Bronchial epithelial cell (primary cell): ENCODE measurements at regions not wholly inside any gene's neighbourhood (a gene's known extent, or its start where the extent isn't known, plus 50 kb on each side); places are given as distances from the start of the nearest gene placed in this dataset.

Source experiments
- DNase-seq: peaks from one replicate; pipeline ENCODE4 v3.0.0-alpha.2; 2010; ENCODE audit warnings: low read depth
- FAIRE-seq: peaks from 2 replicates; lab custom pipeline; 2011; peaks lifted over from hg19 to GRCh38; lab: Jason Lieb, UNC
- H3K27me3 ChIP-seq: 2 replicates; pipeline ENCODE4 v1.5.1; 2011; ENCODE audit warnings: low read length; ENCODE audit not compliant: control insufficient read depth, insufficient read depth
- H3K36me3 ChIP-seq: 2 replicates; pipeline ENCODE4 v1.5.1; 2011; ENCODE audit warnings: low read length; ENCODE audit not compliant: control insufficient read depth, insufficient read depth
- H3K4me3 ChIP-seq: 2 replicates; pipeline ENCODE4 v1.5.1; 2011; ENCODE audit warnings: mild to moderate bottlenecking, low read depth, low read length, control low read depth
- CTCF ChIP-seq: IDR thresholded peaks from 2 replicates; pipeline ENCODE4 v1.5.1; 2011; ENCODE audit warnings: mild to moderate bottlenecking, moderate library complexity, low read length, control low read depth, inconsistent platforms; ENCODE audit not compliant: insufficient read depth, severe bottlenecking

- H3K4me3 ChIP-seq: no peak overlapping the region
- DNase-seq: no peak
- no peak for FAIRE-seq
- no peaks in the 10 kb centered on the region for H3K36me3 ChIP-seq
- H3K27me3 ChIP-seq: no peaks in the 10 kb centered on the region
- no peak for TF ChIP-seq CTCF
Observed at GRCh38 chr9:86773422-86773945, 173.8 kb downstream of the GAS1 start.

GRCh38 chr9:86772635-86772993, 174.7 kb downstream of the GAS1 start:
- DNase-seq: no peak
- no peak for TF ChIP-seq CTCF
- no peak for FAIRE-seq
- H3K4me3 ChIP-seq: no peak overlapping the region
- no peaks in the 10 kb centered on the region for H3K36me3 ChIP-seq
- H3K27me3 ChIP-seq: no peaks in the 10 kb centered on the region

GRCh38 chr9:86771941-86772634, 175.2 kb downstream of the GAS1 start:
- no peak for DNase-seq
- TF ChIP-seq CTCF: no peak
- FAIRE-seq: no peak
- no peaks in the 10 kb centered on the region for H3K36me3 ChIP-seq
- H3K4me3 ChIP-seq: no peak overlapping the region
- H3K27me3 ChIP-seq: no peaks in the 10 kb centered on the region

- Histone ChIP-seq H3K27me3 (no peaks in the 10 kb centered on the region), H3K36me3 (no peaks in the 10 kb centered on the region), H3K4me3 (no peak overlapping the region)
- FAIRE-seq: no peak
- no peak for DNase-seq
- TF ChIP-seq CTCF: no peak
Observed at GRCh38 chr9:86771420-86771819, 175.9 kb downstream of the GAS1 start.

- FAIRE-seq: no peak
- H3K4me3 ChIP-seq: no peak overlapping the region
- no peaks in the 10 kb centered on the region for H3K27me3 ChIP-seq
- H3K36me3 ChIP-seq: no peaks in the 10 kb centered on the region
- DNase-seq: no peak
- TF ChIP-seq CTCF: no peak
Observed at GRCh38 chr9:86768709-86769108, 178.6 kb downstream of the GAS1 start.

- FAIRE-seq: no peak
- Histone ChIP-seq H3K27me3 (no peaks in the 10 kb centered on the region), H3K4me3 (no peak overlapping the region), H3K36me3 (no peaks in the 10 kb centered on the region)
- no peak for TF ChIP-seq CTCF
- no peak for DNase-seq
Observed at GRCh38 chr9:86768020-86768419, 179.3 kb downstream of the GAS1 start.
